Stimulated activated naive CD8-positive, alpha-beta T cell treated with anti-CD3 and anti-CD28 coated beads, Interleukin-15, Interleukin-2, amounts not matched to agents 100 ng/mL and 50 ng/mL, for 24 hours (primary cell): ENCODE measurements at regions not wholly inside any gene's neighbourhood (a gene's known extent, or its start where the extent isn't known, plus 50 kb on each side); places are given as distances from the start of the nearest gene placed in this dataset.

Experiments
- H3K27ac Mint-ChIP-seq: one replicate; pipeline ENCODE4 v1.8.0; 2021; ENCODE audit warnings: mild to moderate bottlenecking, mixed read lengths
- H3K27me3 Mint-ChIP-seq: one replicate; pipeline ENCODE4 v1.8.0; 2021; ENCODE audit warnings: mixed read lengths
- H3K36me3 Mint-ChIP-seq: one replicate; pipeline ENCODE4 v1.8.0; 2021; ENCODE audit warnings: low read depth, mixed read lengths
- H3K4me1 Mint-ChIP-seq: one replicate; pipeline ENCODE4 v1.8.0; 2021; ENCODE audit warnings: low read depth, mixed read lengths
- H3K4me3 Mint-ChIP-seq: one replicate; pipeline ENCODE4 v1.8.0; 2021; ENCODE audit warnings: mild to moderate bottlenecking, mixed read lengths
- H3K9me3 Mint-ChIP-seq: one replicate; pipeline ENCODE4 v1.8.0; 2021; ENCODE audit warnings: mixed read lengths

DNA sequence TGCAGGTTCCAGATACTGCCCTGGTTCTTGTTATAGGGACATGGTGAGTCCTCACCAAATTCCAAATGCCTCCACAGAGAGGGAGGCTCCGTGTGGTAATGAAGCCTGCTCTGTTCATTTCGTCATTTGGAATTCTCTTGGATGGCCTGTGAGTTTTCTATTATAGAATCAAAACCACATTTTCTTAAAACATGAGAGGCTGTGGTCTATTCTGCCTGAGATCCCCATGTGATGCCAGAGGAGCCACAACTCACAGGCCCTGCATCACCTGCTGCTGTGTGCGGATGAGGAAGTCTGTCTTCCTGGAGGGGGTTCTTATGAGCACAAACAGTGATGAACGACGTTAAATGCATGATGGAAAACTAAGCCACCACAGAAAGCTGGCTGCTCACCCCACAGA lies 264.4 kb downstream of the UQCRFS1 start:
- H3K9me3 Mint-ChIP-seq = no peaks in the 10 kb centered on the region
- H3K27ac Mint-ChIP-seq = no peak overlapping the region

DNA sequence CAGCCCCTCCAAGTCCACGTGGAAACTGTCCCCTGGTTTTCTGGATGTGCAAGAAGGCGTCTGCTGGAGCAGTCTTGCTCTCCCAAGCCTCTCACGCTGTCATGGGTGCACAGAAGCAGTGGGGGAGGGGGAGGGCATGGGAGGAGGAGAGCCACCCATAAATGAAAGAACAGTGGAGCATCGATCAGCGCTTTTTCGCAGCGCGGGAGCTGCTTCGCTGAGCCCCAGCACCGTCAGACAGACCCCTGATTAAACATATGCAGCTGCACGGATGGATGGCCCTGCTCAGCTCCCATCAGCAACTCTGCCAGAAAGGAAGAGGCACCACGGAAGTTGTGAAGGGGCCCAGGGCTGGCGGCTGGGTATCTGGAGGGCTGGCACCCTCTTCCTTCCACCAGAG lies 264.9 kb downstream of the UQCRFS1 start:
- no peaks in the 10 kb centered on the region for H3K4me1 Mint-ChIP-seq
- H3K36me3 Mint-ChIP-seq = no peaks in the 10 kb centered on the region
- H3K9me3 Mint-ChIP-seq = no peaks in the 10 kb centered on the region
- no peak overlapping the region for H3K4me3 Mint-ChIP-seq
- no peak overlapping the region for H3K27ac Mint-ChIP-seq
- peaks cover 6% of the 10 kb centered on the region for H3K27me3 Mint-ChIP-seq

More for the DNA sequence above, 264.4 kb downstream of the UQCRFS1 start:
- Mint-ChIP-seq H3K4me1 (no peaks in the 10 kb centered on the region), H3K36me3 (no peaks in the 10 kb centered on the region), H3K27me3 (peaks cover 6% of the 10 kb centered on the region), H3K4me3 (no peak overlapping the region)

DNA sequence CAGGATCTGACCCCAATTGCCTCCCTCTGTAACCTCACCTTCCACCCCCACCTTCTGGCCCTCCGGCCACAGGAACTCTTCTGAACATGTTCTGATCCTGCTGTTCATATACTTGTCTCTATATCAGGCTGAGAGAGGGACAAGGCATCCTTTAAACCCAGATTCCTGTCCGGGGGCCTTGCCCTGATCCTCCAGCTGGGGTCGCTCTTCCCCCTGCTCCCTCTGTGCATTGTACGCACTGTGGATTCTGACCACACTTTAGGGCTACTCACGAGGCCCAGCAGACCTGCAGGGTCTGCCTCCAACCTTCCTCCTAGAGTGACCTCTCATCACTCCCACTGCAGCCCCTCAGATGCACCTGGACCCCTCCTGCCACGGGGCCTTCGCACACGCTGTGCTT lies 269.3 kb downstream of the UQCRFS1 start:
- Mint-ChIP-seq H3K4me1 (no peaks in the 10 kb centered on the region), H3K27ac (no peak overlapping the region), H3K4me3 (no peak overlapping the region), H3K9me3 (no peaks in the 10 kb centered on the region), H3K27me3 (no peaks in the 10 kb centered on the region), H3K36me3 (no peaks in the 10 kb centered on the region)

DNA sequence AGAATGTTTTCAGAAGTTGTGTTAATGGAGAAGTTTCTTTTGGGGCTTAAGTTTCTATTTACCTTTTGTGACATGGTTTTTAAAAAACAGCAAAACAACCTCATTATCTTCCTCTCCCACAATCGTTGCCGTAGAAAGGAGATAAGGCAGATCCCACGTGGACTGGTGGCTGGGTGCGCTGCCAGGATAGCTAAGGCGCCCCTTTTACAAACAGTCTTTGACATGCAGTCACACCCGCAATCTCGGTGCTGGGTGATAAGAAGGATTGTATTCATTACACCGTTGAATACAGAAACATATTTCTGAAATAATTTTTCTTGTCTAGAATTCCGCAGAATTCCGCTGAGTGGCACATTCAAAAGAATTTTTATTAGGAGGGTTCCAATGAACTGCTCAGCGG lies 271.1 kb downstream of the UQCRFS1 start:
- H3K9me3 Mint-ChIP-seq = no peaks in the 10 kb centered on the region
- no peaks in the 10 kb centered on the region for H3K27me3 Mint-ChIP-seq
- no peak overlapping the region for H3K27ac Mint-ChIP-seq
- no peak overlapping the region for H3K4me3 Mint-ChIP-seq
- H3K4me1 Mint-ChIP-seq = no peaks in the 10 kb centered on the region
- no peaks in the 10 kb centered on the region for H3K36me3 Mint-ChIP-seq

DNA sequence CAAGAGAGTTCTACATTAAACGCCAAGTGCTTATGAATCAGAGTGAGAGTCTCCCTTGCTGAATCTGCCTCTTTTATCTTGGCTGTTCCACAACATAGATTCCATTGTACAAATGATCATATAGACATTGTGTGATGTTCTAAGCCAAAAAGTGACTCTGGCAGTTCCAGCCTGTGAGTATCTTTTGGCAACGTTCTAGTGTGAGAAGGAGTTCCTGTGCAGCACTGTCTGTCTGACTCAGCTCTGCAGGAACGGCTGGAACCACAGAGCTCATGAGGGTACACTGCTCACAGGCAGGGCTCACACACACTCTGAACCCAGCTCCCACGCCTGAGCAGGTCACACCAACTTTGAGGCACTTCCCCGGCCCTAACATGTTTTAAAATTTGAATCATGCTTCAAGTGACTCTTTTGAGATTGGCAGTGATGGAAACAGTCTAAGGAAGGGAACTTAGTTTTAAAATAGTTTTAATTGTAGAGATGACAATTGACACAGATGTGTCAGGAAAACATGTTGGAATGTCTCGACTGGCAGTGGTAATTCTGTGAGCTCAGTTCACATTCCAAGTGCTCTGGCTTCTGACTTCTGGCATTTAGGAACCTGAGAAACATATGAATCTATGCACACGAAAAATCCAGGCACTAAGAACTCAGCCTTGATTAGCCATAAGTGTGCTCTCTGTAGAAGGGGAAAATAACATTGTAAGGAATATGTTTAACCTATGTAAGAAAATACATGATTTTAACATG lies 272.0 kb downstream of the UQCRFS1 start:
- Mint-ChIP-seq H3K27ac (no peak overlapping the region), H3K4me1 (no peaks in the 10 kb centered on the region), H3K36me3 (no peaks in the 10 kb centered on the region), H3K9me3 (no peaks in the 10 kb centered on the region), H3K4me3 (no peak overlapping the region), H3K27me3 (no peaks in the 10 kb centered on the region)

DNA sequence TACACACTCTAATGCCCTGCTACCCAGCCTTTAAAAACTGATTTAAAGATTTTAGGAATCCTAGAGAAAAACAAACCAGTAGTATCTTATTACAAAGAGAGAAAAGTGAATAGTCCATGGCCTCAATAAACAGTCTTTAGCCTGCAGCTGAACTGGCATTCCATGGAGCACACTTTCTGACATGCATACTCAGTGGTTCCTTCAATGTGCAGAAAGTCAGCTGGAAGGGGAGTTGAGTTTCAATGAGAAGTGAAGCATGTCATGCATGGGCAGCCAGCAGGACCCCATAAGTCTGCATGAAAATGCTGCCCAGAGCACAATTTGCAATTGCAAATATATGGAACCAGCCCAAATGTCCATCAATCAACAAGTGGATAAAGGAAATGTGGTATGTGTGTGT lies 273.7 kb downstream of the UQCRFS1 start:
- H3K4me1 Mint-ChIP-seq = no peaks in the 10 kb centered on the region
- no peak overlapping the region for H3K27ac Mint-ChIP-seq
- no peaks in the 10 kb centered on the region for H3K27me3 Mint-ChIP-seq
- H3K4me3 Mint-ChIP-seq = no peak overlapping the region
- no peaks in the 10 kb centered on the region for H3K9me3 Mint-ChIP-seq
- no peaks in the 10 kb centered on the region for H3K36me3 Mint-ChIP-seq

DNA sequence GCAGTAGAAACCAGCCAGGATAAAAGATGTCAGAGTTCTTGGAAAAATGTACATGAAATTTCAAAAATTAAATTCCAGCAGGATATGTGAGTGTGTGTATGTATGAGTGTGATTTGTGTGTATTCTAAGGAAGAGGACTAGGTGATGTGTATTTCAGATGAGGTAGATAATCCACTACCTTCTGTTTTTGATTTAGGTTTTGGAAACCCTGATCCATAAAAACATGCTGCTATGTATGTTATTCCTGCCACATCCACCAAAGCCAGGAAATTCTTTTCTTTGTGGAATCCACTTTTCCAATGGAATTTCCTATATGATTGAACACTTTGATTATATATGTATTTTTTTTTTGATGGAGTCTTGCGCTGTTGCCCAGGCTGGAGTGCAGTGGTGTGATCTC lies 276.9 kb downstream of the UQCRFS1 start:
- no peaks in the 10 kb centered on the region for H3K36me3 Mint-ChIP-seq
- no peak overlapping the region for H3K27ac Mint-ChIP-seq
- H3K4me1 Mint-ChIP-seq = no peaks in the 10 kb centered on the region
- H3K9me3 Mint-ChIP-seq = no peaks in the 10 kb centered on the region
- H3K4me3 Mint-ChIP-seq = no peak overlapping the region
- no peaks in the 10 kb centered on the region for H3K27me3 Mint-ChIP-seq

DNA sequence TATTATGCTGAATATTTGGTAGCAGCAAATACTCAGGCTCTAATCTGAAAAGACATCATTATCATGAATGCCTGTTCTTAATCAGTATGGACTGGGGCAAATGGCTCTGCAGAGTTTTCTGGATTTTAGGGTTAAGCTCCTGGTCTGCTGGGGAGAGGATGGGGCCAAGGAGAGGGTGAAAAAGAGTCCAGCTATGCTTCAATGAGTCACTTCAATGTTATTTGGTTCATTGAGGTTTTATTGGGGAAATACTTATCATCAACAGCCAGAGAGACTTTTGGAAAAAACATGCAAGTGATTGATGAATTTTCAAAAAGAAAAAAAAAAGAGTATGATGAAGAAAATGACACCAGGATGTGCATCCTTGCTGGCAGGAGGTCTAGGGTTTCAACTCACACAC lies 278.3 kb downstream of the UQCRFS1 start:
- Mint-ChIP-seq H3K27me3 (no peaks in the 10 kb centered on the region), H3K9me3 (peaks cover 2% of the 10 kb centered on the region), H3K36me3 (no peaks in the 10 kb centered on the region), H3K4me3 (no peak overlapping the region), H3K4me1 (no peaks in the 10 kb centered on the region), H3K27ac (no peak overlapping the region)

DNA sequence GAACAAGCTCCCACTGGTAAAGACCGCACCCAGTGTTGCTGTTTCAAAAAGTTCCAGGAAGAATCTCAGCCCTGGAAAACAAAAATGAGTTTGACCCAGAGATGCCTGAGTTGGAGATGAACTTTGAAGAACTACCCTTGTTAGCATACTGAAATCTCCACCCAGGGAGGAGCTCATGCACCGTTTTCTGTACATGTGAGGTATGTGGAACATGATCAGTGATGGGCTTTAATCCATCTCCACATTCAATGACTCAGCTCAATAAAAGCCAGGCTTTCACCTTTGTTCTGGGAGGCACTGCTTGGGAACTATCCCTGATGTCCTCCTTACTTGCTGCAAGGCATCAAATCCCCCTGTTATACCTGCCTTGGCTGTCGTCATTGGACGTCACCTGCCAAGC lies 279.9 kb downstream of the UQCRFS1 start:
- no peaks in the 10 kb centered on the region for H3K36me3 Mint-ChIP-seq
- H3K27me3 Mint-ChIP-seq = peaks cover 6% of the 10 kb centered on the region
- H3K4me3 Mint-ChIP-seq = no peak overlapping the region
- H3K27ac Mint-ChIP-seq = no peak overlapping the region
- H3K9me3 Mint-ChIP-seq = peaks cover 3% of the 10 kb centered on the region
- H3K4me1 Mint-ChIP-seq = no peaks in the 10 kb centered on the region

DNA sequence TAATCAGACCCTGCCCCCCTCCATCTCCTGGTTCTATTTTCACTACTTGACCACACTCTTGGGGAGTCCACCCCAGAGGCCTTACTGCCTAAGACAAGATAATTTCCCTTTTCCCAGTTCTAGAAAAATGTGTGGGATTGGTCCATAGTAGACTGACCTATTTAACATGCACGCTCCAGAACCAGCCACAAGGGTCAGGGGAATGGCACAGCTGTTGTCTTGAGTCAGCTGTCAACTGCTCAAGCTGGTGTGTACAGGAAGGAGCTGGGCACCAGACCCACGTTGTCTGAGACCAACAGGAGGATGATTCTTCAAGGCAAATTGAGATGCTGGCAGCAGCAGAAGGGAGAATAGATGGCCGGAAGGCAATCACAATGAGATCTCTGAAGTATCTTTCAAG lies 280.5 kb downstream of the UQCRFS1 start:
- Mint-ChIP-seq H3K36me3 (no peaks in the 10 kb centered on the region), H3K4me1 (no peaks in the 10 kb centered on the region), H3K9me3 (peaks cover 3% of the 10 kb centered on the region), H3K27ac (no peak overlapping the region), H3K4me3 (no peak overlapping the region), H3K27me3 (peaks cover 6% of the 10 kb centered on the region)

DNA sequence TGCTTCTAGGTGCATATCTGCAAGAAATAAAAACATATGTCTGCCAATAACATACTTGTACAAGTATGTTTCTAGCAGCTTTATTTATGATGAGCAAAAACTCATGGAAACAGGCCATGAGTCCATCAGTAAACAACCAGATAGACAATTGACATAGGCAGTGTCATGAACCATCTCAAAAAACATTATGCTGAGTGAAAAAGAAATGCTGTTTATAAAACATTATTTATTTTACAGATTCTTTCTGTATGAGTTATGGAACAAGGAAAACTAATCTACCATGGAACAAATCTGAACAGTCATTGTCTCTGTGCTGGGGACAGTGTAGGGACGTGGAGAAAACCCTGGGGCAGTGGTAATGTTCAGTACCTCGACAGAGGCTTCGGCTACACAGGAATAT lies 283.9 kb downstream of the UQCRFS1 start:
- H3K27ac Mint-ChIP-seq = no peak overlapping the region
- H3K4me1 Mint-ChIP-seq = no peaks in the 10 kb centered on the region
- peaks cover 3% of the 10 kb centered on the region for H3K9me3 Mint-ChIP-seq
- H3K4me3 Mint-ChIP-seq = no peak overlapping the region
- H3K27me3 Mint-ChIP-seq = peaks cover 6% of the 10 kb centered on the region
- no peaks in the 10 kb centered on the region for H3K36me3 Mint-ChIP-seq

DNA sequence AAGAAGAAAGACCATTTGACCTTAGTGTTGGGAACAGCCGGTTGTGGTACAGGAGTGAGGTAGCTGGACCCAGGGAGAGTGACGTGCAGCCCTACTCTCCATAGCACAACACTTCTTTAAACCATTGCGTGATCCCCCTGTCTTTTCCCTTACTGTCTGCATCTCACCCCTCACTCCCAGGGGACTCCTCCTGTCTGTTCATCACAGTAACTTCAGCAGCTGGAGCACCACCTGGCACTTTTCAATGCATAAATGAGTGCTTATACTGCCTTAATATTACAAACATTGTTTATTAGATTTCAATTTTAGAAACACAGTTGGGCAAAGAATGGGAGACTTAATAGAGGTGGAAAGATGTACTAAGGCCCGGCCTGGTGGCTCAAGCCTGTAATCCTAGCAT lies 285.5 kb downstream of the UQCRFS1 start:
- Mint-ChIP-seq H3K27me3 (peaks cover 6% of the 10 kb centered on the region), H3K4me3 (no peak overlapping the region), H3K9me3 (peaks cover 3% of the 10 kb centered on the region), H3K27ac (no peak overlapping the region), H3K36me3 (no peaks in the 10 kb centered on the region), H3K4me1 (no peaks in the 10 kb centered on the region)

DNA sequence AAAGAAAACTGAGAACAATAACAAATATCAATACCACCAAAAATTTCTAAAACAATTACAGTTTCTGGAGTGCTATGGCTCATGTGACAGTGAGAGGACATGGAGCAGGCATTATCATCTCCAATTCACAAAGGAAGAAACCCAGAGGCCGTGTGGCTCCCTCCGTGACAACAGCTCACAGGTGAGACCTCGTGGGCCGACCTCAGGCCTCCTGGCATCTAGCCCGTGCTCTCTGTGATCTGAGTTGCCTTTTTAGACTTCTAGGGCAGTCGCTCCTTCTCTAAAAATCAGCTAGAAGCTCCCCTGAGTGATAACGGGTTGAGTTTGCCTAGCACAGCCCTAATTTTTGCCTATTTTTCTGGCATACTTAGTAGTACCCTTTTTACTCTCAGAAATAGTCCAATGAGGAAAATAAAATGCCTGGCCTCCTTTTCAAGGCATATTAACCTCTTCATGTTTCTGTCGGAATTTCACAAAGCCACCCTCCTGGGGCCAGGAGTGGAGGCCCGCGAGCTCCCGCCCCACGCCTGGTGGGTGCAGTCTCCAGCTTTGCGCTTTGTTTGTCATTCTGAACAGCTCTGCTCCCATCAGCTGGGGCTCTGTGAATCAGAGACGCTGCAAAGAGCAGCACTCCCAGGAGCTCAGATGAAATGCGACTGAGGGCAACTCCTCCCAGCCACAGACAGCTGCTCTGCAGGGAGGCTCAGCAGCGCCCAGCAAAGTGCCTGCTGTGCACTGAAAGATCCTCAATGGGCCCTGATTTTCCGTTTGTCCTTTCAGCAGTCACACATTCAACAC lies 292.5 kb downstream of the UQCRFS1 start:
- Mint-ChIP-seq H3K27me3 (peaks cover 5% of the 10 kb centered on the region), H3K4me1 (no peaks in the 10 kb centered on the region), H3K27ac (no peak overlapping the region)

DNA sequence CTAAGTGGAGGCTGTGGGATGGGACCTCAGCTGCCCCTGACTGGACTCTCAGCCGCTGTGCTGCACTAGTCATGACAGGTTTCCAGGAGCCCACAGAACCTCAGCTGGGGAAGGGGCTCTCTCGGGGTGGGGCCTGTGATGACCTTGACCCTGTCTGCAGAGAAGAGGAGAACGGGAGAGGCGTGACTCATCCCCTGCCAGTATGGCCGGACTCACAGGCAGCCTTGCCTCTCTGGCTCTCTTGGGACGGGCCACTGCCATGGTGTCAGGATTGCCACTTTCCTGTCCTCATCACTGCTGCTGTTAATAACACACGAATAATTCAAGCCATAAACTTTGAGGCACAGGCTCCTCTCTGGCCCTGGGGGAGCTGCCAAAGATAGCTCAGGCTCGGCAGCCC lies 295.3 kb downstream of the UQCRFS1 start:
- H3K36me3 Mint-ChIP-seq = no peaks in the 10 kb centered on the region
- H3K9me3 Mint-ChIP-seq = no peaks in the 10 kb centered on the region
- no peaks in the 10 kb centered on the region for H3K4me1 Mint-ChIP-seq
- no peak overlapping the region for H3K4me3 Mint-ChIP-seq
- H3K27ac Mint-ChIP-seq = no peak overlapping the region
- H3K27me3 Mint-ChIP-seq = peaks cover 5% of the 10 kb centered on the region

More for the DNA sequence above, 292.5 kb downstream of the UQCRFS1 start:
- Mint-ChIP-seq H3K4me3 (no peak overlapping the region), H3K9me3 (no peaks in the 10 kb centered on the region), H3K36me3 (no peaks in the 10 kb centered on the region)

DNA sequence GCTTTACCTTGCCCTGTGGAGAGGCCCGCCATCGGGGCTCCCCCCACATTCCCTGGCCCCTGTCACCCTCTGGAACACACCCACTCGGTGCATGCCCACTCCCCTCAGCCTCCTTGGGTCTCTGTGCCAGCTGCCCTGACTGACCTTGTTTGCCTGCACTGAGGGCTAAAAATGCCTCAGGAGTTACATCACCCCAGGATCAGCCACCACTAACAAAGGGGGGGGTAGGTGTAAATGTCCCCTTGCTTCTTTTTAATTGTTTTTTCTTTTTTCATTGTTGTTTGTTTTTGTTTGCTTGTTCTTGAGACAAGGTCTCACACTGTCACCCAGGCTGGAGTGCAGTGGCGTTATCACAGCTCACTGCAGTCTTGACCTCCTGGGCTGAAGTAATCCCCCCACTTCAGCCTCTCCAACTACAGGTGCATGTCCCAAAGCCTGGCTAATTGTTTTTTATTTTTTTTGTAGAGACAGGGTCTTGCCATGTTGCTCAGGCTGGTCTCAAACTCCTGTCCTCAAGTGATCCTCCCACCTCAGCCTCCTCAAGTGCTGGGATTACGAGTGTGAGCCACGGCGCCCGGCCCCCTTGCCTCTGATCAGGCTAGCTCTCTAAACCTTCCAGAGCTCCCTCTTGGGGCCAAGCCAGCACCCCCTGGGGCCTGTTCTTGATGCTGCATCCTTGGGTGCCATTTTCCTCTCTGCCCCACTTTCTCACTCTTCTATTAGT lies 297.1 kb downstream of the UQCRFS1 start:
- Mint-ChIP-seq H3K36me3 (no peaks in the 10 kb centered on the region), H3K4me3 (no peak overlapping the region)

More for the DNA sequence above, 297.1 kb downstream of the UQCRFS1 start:
- H3K27ac Mint-ChIP-seq = no peak overlapping the region
- peaks cover 1% of the 10 kb centered on the region for H3K27me3 Mint-ChIP-seq
- H3K4me1 Mint-ChIP-seq = no peaks in the 10 kb centered on the region
- no peaks in the 10 kb centered on the region for H3K9me3 Mint-ChIP-seq
